ENCODE measurements at regions not wholly inside any gene's neighbourhood (a gene's known extent, or its start where the extent isn't known, plus 50 kb on each side); places are given as distances from the start of the nearest gene placed in this dataset.

DNA sequence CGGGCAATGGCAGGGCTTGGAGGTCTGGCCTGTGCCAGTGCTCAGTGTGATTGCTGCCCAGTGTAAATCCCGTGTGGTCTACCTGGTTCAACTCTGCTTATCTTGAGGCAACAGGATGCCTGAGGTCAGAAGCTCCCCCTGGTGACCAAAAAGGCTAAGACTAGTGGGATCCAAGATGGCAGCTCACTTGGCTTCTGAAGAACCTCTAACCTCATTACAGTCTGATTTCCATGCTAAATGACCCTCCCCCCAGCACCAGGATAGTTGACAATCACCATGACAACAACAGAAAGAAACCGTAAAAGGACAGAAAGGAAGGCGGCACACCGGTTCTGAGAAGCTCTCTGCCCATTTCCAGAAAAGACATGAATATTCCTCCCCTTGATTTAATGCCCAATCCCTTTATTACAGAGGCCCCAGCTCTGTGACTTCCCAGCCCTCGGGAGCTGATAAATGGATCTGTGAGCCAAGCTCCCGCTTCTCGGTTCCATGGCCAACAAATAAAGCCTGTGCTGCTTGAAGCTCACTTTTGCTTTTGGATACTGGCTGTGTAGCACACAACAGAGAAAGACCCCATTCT, 398.4 kb downstream of the CTTN start:
- in situ Hi-C loops (cut with HindIII; ENCODE audit: low pct_unique_long_range_greater_than_20kb, low sequenced_read_pairs), result no loop called here
- peak; percentile 65 for DNase-seq (ENCODE audit: low read depth, low spot score)

GRCh38 chr11:70798296-70798695, 400.0 kb downstream of the CTTN start:
- DNase-seq (ENCODE audit: low read depth, low spot score), result no peak
- in situ Hi-C loops (cut with HindIII; ENCODE audit: low pct_unique_long_range_greater_than_20kb, low sequenced_read_pairs), result no loop called here

DNA sequence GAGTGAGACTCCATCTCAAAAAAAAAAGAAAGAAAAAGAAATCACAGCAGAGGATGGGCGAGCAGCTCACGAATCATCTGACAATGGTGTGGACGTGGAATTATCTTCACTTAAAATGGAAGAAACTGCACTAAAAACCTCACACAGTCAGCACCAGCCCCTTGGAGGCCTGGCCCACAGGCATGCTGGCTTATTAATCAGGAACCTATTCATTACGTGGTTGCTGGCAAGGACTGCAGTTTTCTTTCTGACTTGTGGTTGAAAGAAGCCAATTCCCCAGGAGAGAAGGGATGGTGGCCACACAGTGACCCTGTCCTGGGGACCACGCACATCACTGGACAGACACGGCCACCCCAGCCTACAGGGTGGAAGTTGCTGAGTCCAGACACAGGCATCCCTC, 401.1 kb downstream of the CTTN start:
- no peak for DNase-seq (ENCODE audit: low read depth, low spot score)
- in situ Hi-C loops (cut with HindIII; ENCODE audit: low pct_unique_long_range_greater_than_20kb, low sequenced_read_pairs), result no loop called here

DNA sequence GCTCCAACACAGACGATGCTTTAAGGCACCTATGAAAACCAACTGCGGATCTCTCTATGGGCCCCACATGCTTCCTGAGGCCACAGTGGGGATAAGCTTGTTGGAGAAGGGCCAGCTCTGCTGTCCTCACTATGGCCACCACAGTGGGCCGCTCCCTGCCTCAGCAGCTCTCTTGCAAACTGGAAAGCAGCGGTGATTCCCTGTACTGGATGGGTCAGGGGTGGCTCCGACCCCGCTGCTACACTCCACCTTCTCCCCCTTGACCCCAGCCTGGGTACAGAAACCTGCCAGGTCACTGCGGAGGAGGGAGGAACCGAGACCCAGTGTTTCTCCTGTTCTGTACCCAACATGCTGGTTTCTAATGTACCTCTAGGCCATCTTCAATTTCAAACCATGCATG, 403.9 kb downstream of the CTTN start:
- in situ Hi-C loops (cut with HindIII; ENCODE audit: low pct_unique_long_range_greater_than_20kb, low sequenced_read_pairs), result no loop called here
- DNase-seq (ENCODE audit: low read depth, low spot score), result no peak

GRCh38 chr11:70804139-70804837, 406.0 kb downstream of the CTTN start:
- in situ Hi-C loops (cut with HindIII; ENCODE audit: low pct_unique_long_range_greater_than_20kb, low sequenced_read_pairs), result no loop called here
- DNase-seq (ENCODE audit: low read depth, low spot score), result no peak

DNA sequence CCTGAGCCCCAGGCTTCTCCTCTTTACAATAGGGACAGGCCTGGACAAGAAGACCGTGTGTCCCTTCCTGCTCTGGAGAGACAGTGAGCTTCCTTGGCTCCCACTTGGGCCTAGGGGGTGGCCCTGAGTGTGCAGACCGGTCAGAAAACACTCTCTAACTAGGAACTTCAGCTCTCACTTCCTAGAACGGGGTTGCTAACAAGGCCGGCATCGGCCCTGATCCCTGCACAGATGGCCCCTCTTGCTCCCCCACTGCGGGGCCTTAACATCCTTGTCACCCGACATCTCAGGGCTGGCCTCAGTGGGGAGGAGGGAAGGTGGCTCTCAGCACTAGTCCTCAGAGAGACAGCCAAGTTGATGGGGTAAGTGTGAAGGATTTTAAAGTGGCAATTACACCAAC, 406.9 kb downstream of the CTTN start:
- DNase-seq (ENCODE audit: low read depth, low spot score), result no peak
- in situ Hi-C loops (cut with HindIII; ENCODE audit: low pct_unique_long_range_greater_than_20kb, low sequenced_read_pairs), result no loop called here

DNA sequence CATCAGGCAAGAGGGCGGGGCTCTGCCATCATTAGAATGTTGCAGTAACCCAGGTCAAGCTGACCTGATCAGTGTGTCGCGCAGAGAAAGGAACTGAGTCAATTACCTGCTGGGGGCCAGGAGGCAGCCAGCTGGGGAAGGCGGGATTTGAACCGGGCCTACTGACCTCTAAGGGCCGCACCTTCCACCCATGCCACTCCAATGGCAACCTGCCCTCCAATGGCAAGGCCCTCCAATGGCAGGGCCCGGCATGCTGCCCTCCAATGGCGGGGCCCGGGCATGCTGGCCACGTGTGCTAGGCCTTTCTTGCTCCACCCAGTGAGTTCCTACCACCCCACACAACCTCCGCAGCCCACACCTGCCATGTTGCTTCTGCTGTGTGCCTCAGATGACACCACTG, 407.6 kb downstream of the CTTN start:
- no peak for DNase-seq (ENCODE audit: low read depth, low spot score)
- in situ Hi-C loops (cut with HindIII; ENCODE audit: low pct_unique_long_range_greater_than_20kb, low sequenced_read_pairs), result no loop called here

GRCh38 chr11:70806461-70807194, 408.3 kb downstream of the CTTN start:
- no peak for DNase-seq (ENCODE audit: low read depth, low spot score)
- in situ Hi-C loops (cut with HindIII; ENCODE audit: low pct_unique_long_range_greater_than_20kb, low sequenced_read_pairs), result no loop called here

DNA sequence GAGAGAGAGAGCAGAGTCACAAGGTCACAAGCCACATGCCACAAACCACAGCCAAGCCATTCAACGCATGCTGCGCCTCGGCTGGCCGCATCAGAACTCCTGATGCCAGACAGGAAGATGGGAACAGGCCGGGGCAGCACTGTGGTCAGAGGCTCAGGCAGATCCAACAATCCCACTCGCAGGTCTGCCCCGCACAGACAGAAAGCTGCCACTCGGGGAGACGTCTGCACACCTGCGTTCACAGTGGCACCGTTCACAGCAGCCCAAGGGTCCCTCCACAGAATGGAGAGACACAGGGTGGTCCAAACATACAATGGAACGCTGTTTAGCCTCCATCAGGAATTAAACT, 408.8 kb downstream of the CTTN start:
- DNase-seq (ENCODE audit: low read depth, low spot score), result no peak
- in situ Hi-C loops (cut with HindIII; ENCODE audit: low pct_unique_long_range_greater_than_20kb, low sequenced_read_pairs), result no loop called here

GRCh38 chr11:70808686-70809375, 410.5 kb downstream of the CTTN start:
- no peak for DNase-seq (ENCODE audit: low read depth, low spot score)
- in situ Hi-C loops (cut with HindIII; ENCODE audit: low pct_unique_long_range_greater_than_20kb, low sequenced_read_pairs), result no loop called here

DNA sequence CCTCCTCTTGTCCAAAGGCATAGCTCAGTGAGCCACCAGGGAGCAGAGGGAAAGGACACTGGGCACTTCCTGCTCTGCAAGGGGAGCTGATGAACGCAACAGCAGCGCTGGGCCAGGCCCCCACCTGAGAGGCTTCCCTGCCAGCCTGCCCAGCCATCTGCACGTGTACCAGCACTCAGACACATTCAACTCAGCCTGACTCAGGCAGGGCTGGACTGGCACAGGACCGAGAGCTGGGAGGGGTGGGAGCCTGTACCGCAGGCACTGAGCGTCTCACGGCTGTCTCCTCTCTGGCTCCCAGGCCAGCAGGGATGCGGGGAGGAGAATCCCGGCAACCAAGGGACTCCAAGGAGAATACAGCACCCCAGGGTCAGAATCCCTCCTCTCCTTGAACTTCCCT, 411.8 kb downstream of the CTTN start:
- in situ Hi-C loops (cut with HindIII; ENCODE audit: low pct_unique_long_range_greater_than_20kb, low sequenced_read_pairs), result no loop called here

GRCh38 chr11:70810681-70811080, 412.4 kb downstream of the CTTN start:
- in situ Hi-C loops (cut with HindIII; ENCODE audit: low pct_unique_long_range_greater_than_20kb, low sequenced_read_pairs), result no loop called here
- DNase-seq (ENCODE audit: low read depth, low spot score), result no peak

More for the DNA sequence above, 411.8 kb downstream of the CTTN start:
- DNase-seq (ENCODE audit: low read depth, low spot score), result no peak

DNA sequence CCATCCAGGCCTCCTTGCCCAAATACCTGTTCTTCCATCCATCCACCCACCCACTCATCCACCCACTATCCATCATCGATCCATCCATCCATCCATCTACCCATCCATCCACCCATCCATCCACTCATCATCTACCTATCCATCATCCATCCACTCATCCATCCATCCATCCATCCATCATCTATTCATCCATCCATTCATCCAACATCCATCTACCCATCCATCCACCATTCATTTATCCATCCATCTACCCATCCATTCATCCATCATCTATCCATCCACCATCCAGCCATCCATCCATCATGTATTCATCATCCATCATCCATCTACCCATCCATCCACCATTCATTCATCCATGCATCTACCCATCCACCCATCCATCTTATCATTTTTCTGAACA, 413.2 kb downstream of the CTTN start:
- in situ Hi-C loops (cut with HindIII; ENCODE audit: low pct_unique_long_range_greater_than_20kb, low sequenced_read_pairs), result no loop called here
- DNase-seq (ENCODE audit: low read depth, low spot score), result no peak

DNA sequence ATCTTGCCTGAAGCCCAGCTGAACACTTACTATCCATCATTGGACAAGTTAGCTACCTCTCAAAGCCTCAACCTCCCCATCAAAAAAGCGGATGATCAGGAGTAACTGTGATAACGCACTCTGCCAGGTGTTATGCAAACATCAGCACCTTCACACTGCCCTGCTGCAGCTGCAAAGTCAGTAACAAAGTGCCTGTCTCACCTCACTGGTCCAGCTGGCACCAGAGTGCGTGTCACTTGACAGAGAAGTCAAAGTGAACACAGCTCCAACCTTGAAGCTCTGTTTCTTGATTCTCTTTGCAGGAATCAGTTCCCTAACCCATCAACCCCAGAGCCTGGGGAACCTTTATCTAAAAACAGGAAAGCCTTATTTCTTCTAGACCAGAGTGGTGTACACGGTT, 413.6 kb downstream of the CTTN start:
- no peak for DNase-seq (ENCODE audit: low read depth, low spot score)
- in situ Hi-C loops (cut with HindIII; ENCODE audit: low pct_unique_long_range_greater_than_20kb, low sequenced_read_pairs), result no loop called here

DNA sequence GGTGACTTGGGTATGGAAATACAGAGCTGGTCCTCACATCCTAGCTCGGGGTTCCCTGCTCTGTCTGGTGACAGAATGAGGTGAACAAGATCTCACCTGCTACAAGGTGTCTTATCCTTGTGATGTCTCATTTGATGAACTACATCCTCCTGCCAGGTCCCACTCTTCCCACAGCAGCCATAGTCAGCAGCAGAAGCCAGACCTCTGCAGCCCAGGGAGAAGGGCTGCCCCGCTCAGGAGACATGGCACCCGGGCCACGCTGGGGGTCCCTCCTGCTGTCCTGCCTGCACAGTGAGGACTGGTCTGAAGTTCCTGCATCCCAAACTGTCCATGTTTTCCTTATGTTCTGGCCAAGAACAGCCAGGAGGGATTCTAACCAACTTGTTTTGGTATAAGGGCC, 414.1 kb downstream of the CTTN start:
- in situ Hi-C loops (cut with HindIII; ENCODE audit: low pct_unique_long_range_greater_than_20kb, low sequenced_read_pairs), result no loop called here

GRCh38 chr11:70813651-70814050, 415.3 kb downstream of the CTTN start:
- in situ Hi-C loops (cut with HindIII; ENCODE audit: low pct_unique_long_range_greater_than_20kb, low sequenced_read_pairs), result no loop called here
- no peak for DNase-seq (ENCODE audit: low read depth, low spot score)

More for the DNA sequence above, 414.1 kb downstream of the CTTN start:
- no peak for DNase-seq (ENCODE audit: low read depth, low spot score)

DNA sequence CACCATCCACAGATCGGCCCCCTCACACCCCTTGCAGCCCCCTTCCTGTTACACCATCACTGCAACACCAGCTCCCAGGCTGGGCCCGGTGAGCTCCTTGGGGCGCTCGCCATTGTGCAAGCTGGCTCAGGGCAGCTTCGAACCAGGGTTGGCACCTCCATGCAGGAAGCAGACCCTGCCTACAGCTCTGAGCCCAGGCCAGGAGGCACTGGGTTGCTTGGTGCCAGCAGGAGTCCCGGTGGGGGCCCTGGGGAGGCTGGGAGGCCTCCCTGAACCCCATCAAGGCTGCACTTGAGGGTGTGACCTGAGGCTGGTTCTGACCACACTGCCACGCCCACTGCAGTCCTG, 417.1 kb downstream of the CTTN start:
- no peak for DNase-seq (ENCODE audit: low read depth, low spot score)
- in situ Hi-C loops (cut with HindIII; ENCODE audit: low pct_unique_long_range_greater_than_20kb, low sequenced_read_pairs), result no loop called here

DNA sequence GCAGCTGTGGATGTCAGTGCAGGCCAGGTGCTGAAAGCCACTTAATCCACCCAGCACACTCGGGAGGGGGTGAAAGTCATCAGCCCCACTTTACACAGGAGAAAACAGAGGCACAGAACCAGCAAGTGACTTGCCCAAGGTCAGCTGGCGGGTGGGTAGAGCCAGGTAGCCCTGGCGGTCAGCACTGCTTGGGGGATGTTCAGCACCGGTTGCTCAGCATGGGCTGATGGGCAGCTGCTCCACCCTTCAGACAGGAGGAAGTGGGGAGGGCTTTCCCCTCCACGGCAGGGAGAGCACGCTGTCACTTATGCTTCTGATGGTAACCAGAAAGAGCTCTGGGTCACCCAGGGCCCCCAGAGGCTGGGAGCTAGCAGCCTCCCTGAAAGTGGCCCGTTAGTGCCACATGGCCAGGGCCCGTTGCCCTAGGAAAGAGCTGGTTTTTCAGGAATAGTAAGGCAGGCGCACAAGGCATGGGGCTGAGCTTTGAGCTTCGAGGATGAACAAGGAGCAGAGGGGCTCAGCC, 417.9 kb downstream of the CTTN start:
- in situ Hi-C loops (cut with HindIII; ENCODE audit: low pct_unique_long_range_greater_than_20kb, low sequenced_read_pairs), result no loop called here
- DNase-seq (ENCODE audit: low read depth, low spot score), result no peak

Data from SK-MEL-5 (cell line).